MM.1S (cell line): ENCODE measurements at regions not wholly inside any gene's neighbourhood (a gene's known extent, or its start where the extent isn't known, plus 50 kb on each side); places are given as distances from the start of the nearest gene placed in this dataset.

ENCODE experiments used
- DNase-seq: peaks from one replicate; pipeline ENCODE4 v3.0.0-alpha.2; 2015
- H2AFZ ChIP-seq: fragments of 300-600 bp; sonication (generic); 2 replicates; pipeline ENCODE4 v1.6.0; 2016; ENCODE audit warnings: antibody characterized with exemption, low read length
- H3F3A ChIP-seq: fragments of 300-600 bp; sonication (generic); 2 replicates; pipeline ENCODE4 v1.6.1; 2016; ENCODE audit warnings: mild to moderate bottlenecking, antibody characterized with exemption, low read length, moderate library complexity, mixed read lengths; ENCODE audit not compliant: insufficient read depth
- H3K27ac ChIP-seq: fragments of 300-600 bp; sonication (generic); 2 replicates; pipeline ENCODE4 v1.5.1; 2016; ENCODE audit warnings: mild to moderate bottlenecking, low read length
- H3K27me3 ChIP-seq: fragments of 300-600 bp; sonication (generic); replicated peaks from 2 replicates; pipeline ENCODE4 v1.6.0; 2016; ENCODE audit warnings: low read length; ENCODE audit not compliant: insufficient read depth
- H3K36me3 ChIP-seq: fragments of 300-600 bp; sonication (generic); replicated peaks from 2 replicates; pipeline ENCODE4 v1.6.1; 2016; ENCODE audit warnings: mild to moderate bottlenecking, low read length, mixed read lengths; ENCODE audit not compliant: insufficient read depth
- H3K4me1 ChIP-seq: fragments of 300-600 bp; sonication (generic); 2 replicates; pipeline ENCODE4 v1.6.1; 2016; ENCODE audit warnings: low read length, mixed read lengths
- H3K4me2 ChIP-seq: fragments of 300-600 bp; sonication (generic); 2 replicates; pipeline ENCODE4 v1.6.0; 2016; ENCODE audit warnings: low read depth, low read length
- H3K4me3 ChIP-seq: fragments of 300-600 bp; sonication (generic); 2 replicates; pipeline ENCODE4 v1.5.1; 2016; ENCODE audit warnings: low read length, mixed read lengths
- H3K79me2 ChIP-seq: fragments of 300-600 bp; sonication (generic); 2 replicates; pipeline ENCODE4 v1.6.1; 2016; ENCODE audit warnings: mixed run types, low read length, mixed read lengths
- H3K9ac ChIP-seq: fragments of 300-600 bp; sonication (generic); 2 replicates; pipeline ENCODE4 v1.6.1; 2016; ENCODE audit warnings: low read length, mixed read lengths
- H3K9me2 ChIP-seq: fragments of 300-600 bp; sonication (generic); replicated peaks from 2 replicates; pipeline ENCODE4 v1.6.1; 2016; ENCODE audit warnings: mild to moderate bottlenecking, low read length, mixed read lengths; ENCODE audit not compliant: insufficient read depth
- H3K9me3 ChIP-seq: fragments of 300-600 bp; sonication (generic); replicated peaks from 2 replicates; pipeline ENCODE4 v1.6.1; 2016; ENCODE audit warnings: mild to moderate bottlenecking, low read length, mixed read lengths; ENCODE audit not compliant: insufficient read depth
- H4K20me1 ChIP-seq: fragments of 300-600 bp; sonication (generic); 2 replicates; pipeline ENCODE4 v1.6.1; 2016; ENCODE audit warnings: mild to moderate bottlenecking, low read length, moderate library complexity, mixed read lengths; ENCODE audit not compliant: insufficient read depth
- EZH2 ChIP-seq: fragments of 300-600 bp; sonication (generic); optimal IDR thresholded peaks from 2 replicates; pipeline ENCODE3; 2017; ENCODE audit warnings: low read depth, mild to moderate bottlenecking, antibody characterized with exemption, low read length, mixed read lengths
- EZH2phosphoT487 ChIP-seq: fragments of 300-600 bp; sonication (generic); IDR thresholded peaks from 2 replicates; pipeline ENCODE4 v1.6.1; 2018; ENCODE audit warnings: antibody characterized with exemption, low read length
- TF ChIP-seq, protein P1 (sequence below): fragments of 300-600 bp; sonication (generic); IDR thresholded peaks from 2 replicates; pipeline ENCODE4 v1.5.1; 2016; ENCODE audit warnings: antibody characterized with exemption, low read length, mixed read lengths

DNA sequence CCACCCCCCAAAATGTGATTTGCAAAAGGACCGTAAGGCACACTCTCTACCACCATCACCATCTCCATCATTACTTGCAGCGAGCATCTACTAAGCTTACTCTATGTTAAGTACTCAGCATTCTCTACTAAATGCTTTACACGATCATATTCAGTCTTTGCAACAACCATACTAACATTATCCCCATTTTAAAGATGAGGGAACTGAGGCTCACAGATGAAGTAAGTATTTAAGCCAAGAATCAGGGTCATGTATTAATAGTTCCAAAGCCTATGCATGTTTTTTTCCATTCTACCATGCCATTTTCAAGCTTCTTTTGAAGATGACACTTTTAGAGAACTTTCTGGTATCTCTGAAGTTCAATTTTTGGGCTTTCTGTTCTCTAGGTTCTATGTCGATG is 121.7 kb upstream of the ANKRD55 start:
- H3K36me3 ChIP-seq = no peaks in the 10 kb centered on the region
- no peak overlapping the region for H3K9ac ChIP-seq
- no peaks in the 10 kb centered on the region for H3K79me2 ChIP-seq
- no peak for DNase-seq
- TF ChIP-seq EZH2 (no peak), EZH2phosphoT487 (no peak)
- TF ChIP-seq, protein P1, sequence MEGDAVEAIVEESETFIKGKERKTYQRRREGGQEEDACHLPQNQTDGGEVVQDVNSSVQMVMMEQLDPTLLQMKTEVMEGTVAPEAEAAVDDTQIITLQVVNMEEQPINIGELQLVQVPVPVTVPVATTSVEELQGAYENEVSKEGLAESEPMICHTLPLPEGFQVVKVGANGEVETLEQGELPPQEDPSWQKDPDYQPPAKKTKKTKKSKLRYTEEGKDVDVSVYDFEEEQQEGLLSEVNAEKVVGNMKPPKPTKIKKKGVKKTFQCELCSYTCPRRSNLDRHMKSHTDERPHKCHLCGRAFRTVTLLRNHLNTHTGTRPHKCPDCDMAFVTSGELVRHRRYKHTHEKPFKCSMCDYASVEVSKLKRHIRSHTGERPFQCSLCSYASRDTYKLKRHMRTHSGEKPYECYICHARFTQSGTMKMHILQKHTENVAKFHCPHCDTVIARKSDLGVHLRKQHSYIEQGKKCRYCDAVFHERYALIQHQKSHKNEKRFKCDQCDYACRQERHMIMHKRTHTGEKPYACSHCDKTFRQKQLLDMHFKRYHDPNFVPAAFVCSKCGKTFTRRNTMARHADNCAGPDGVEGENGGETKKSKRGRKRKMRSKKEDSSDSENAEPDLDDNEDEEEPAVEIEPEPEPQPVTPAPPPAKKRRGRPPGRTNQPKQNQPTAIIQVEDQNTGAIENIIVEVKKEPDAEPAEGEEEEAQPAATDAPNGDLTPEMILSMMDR = no peak
- H4K20me1 ChIP-seq = no peaks in the 10 kb centered on the region
- H3K9me2 ChIP-seq = no peaks in the 10 kb centered on the region
- H3K4me1 ChIP-seq = no peaks in the 10 kb centered on the region
- no peak overlapping the region for H3K27ac ChIP-seq
- H3K4me2 ChIP-seq = no peak overlapping the region
- no peak overlapping the region for H3K4me3 ChIP-seq
- no peaks in the 10 kb centered on the region for H3K9me3 ChIP-seq
- H3K27me3 ChIP-seq = no peaks in the 10 kb centered on the region
- H3F3A ChIP-seq = no peaks in the 10 kb centered on the region
- no peak overlapping the region for H2AFZ ChIP-seq

DNA sequence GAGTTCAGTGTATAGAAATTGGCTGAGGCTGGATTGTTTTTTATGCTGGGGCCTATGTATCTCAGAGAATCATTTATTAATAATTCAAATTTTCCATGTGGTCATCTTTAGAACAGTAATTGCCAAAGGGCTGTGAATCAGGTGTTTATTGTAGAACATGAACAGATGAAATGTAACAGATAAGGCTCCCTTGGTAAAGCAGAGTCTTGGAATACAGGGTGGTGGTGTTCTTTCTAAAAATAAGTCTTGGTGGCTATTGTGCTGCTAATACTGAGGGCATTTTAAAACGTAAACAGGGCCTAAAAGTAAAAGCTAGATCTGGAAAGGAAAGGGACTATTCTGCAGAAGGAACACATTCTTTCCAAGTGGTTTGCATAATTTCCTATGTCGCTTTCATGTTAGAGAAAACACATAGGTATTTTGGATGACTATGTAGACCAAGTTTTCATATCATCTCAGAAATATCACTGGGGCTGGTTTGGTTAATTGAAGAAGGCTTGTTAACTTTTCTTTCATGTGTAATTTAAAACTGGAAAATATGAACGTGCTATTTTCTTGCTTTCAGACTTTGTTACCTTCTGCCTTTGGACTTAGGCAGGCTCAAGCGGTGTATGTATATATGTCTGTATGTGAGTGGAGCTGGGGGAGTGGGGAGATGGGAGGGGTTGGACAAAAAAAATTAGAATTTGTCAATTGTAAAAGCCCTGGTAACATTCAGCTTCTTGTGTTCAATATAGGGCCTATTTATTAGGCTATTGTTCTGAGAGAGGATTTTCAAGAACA is 119.9 kb upstream of the ANKRD55 start:
- no peak overlapping the region for H3K9ac ChIP-seq
- no peaks in the 10 kb centered on the region for H3K79me2 ChIP-seq
- no peaks in the 10 kb centered on the region for H3K9me2 ChIP-seq

DNA sequence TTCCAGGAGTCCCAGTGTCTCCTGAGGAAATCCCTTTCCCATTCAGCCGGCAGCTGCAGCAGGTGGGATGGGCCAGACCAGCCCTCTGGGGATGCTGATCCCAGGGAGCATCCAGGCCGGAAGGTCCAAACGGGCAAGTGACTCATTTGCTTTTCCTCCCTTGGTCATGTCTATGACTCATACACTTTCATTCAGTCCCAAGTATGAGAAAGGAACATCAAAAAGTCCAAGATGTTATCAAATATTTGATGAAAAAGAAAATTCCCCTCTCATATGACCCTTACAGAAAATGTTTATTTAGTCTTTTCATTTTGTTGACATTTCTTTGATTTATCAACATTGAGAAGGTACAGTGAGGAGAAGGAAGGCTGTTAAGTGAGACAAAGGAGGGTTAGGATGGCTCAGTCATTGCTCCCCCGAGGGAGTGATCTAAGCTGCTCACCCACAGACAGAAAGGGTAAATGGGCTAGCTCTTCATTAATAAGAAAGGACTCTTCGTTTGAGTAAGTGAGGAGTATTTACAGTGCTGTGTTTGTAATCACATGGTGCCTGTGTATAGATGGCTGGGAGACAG is 117.6 kb upstream of the ANKRD55 start:
- Histone ChIP-seq H3K79me2 (no peaks in the 10 kb centered on the region), H3K9me3 (no peaks in the 10 kb centered on the region), H4K20me1 (no peaks in the 10 kb centered on the region), H3K9me2 (no peaks in the 10 kb centered on the region), H3K36me3 (no peaks in the 10 kb centered on the region), H3K27ac (no peak overlapping the region), H3K9ac (no peak overlapping the region), H3K27me3 (no peaks in the 10 kb centered on the region), H3F3A (no peaks in the 10 kb centered on the region), H2AFZ (no peak overlapping the region), H3K4me1 (no peaks in the 10 kb centered on the region), H3K4me2 (no peak overlapping the region), H3K4me3 (no peak overlapping the region)
- no peak for DNase-seq
- TF ChIP-seq EZH2phosphoT487 (no peak), EZH2 (no peak)
- TF ChIP-seq, protein P1 = no peak

More for the DNA sequence above, 119.9 kb upstream of the ANKRD55 start:
- Histone ChIP-seq H3F3A (no peaks in the 10 kb centered on the region), H3K4me1 (no peaks in the 10 kb centered on the region), H3K4me2 (no peak overlapping the region), H3K9me3 (no peaks in the 10 kb centered on the region), H2AFZ (no peak overlapping the region), H3K4me3 (no peak overlapping the region), H3K27me3 (no peaks in the 10 kb centered on the region), H3K36me3 (no peaks in the 10 kb centered on the region), H4K20me1 (no peaks in the 10 kb centered on the region), H3K27ac (no peak overlapping the region)
- TF ChIP-seq, protein P1 = no peak
- no peak for TF ChIP-seq EZH2
- no peak for TF ChIP-seq EZH2phosphoT487
- no peak for DNase-seq
